COLO829 (cell line): ENCODE measurements at regions not wholly inside any gene's neighbourhood (a gene's known extent, or its start where the extent isn't known, plus 50 kb on each side); places are given as distances from the start of the nearest gene placed in this dataset.

Experiments
- DNase-seq: peaks from one replicate; pipeline ENCODE4 v3.0.0; 2012; ENCODE audit warnings: low spot score

- DNase-seq = no peak
Observed at GRCh38 chr13:80284290-80284689, 56.6 kb downstream of the SPRY2 start.

GRCh38 chr13:80278706-80279105, 62.2 kb downstream of the SPRY2 start:
- DNase-seq = no peak

GRCh38 chr13:80276371-80277289, 64.3 kb downstream of the SPRY2 start:
- DNase-seq = no peak

GRCh38 chr13:80274643-80275042, 66.3 kb downstream of the SPRY2 start:
- DNase-seq = no peak

- DNase-seq = no peak
Observed at GRCh38 chr13:80273718-80274117, 67.2 kb downstream of the SPRY2 start.

- no peak for DNase-seq
Observed at GRCh38 chr13:80265348-80265747, 75.6 kb downstream of the SPRY2 start.

- no peak for DNase-seq
Observed at GRCh38 chr13:80263745-80264513, 77.0 kb downstream of the SPRY2 start.

GRCh38 chr13:80262051-80262695, 78.8 kb downstream of the SPRY2 start:
- no peak for DNase-seq

GRCh38 chr13:80259159-80259558, 81.8 kb downstream of the SPRY2 start:
- DNase-seq = no peak

GRCh38 chr13:80256352-80256932, 84.5 kb downstream of the SPRY2 start:
- no peak for DNase-seq

- DNase-seq = no peak
Observed at GRCh38 chr13:80255946-80256345, 85.0 kb downstream of the SPRY2 start.

GRCh38 chr13:80251403-80251802, 89.5 kb downstream of the SPRY2 start:
- no peak for DNase-seq

- DNase-seq = no peak
Observed at GRCh38 chr13:80250213-80250810, 90.6 kb downstream of the SPRY2 start.

- no peak for DNase-seq
Observed at GRCh38 chr13:80249516-80250212, 91.3 kb downstream of the SPRY2 start.

- no peak for DNase-seq
Observed at GRCh38 chr13:80245162-80245733, 95.7 kb downstream of the SPRY2 start.

GRCh38 chr13:80244574-80244973, 96.4 kb downstream of the SPRY2 start:
- no peak for DNase-seq

GRCh38 chr13:80242728-80243427, 98.0 kb downstream of the SPRY2 start:
- no peak for DNase-seq

GRCh38 chr13:80239571-80240255, 101.2 kb downstream of the SPRY2 start:
- DNase-seq = no peak

- DNase-seq = no peak
Observed at GRCh38 chr13:80239116-80239515, 101.8 kb downstream of the SPRY2 start.

GRCh38 chr13:80237646-80238045, 103.3 kb downstream of the SPRY2 start:
- DNase-seq = no peak
